GM18519 (cell line): ENCODE measurements at regions not wholly inside any gene's neighbourhood (a gene's known extent, or its start where the extent isn't known, plus 50 kb on each side); places are given as distances from the start of the nearest gene placed in this dataset.
"Not testable (repeated sequence)": the region's sequence is repeated elsewhere in the genome, so short reads cannot be mapped to it uniquely, and the experiment has no call there.

Experiments
- ATAC-seq: cut with Tn5 transposase; IDR thresholded peaks from one replicate; pipeline ENCODE4 v1.9.1; 2021; ENCODE audit warnings: mild to moderate bottlenecking, moderate library complexity; ENCODE audit not compliant: unreplicated experiment, low FRiP score

DNA sequence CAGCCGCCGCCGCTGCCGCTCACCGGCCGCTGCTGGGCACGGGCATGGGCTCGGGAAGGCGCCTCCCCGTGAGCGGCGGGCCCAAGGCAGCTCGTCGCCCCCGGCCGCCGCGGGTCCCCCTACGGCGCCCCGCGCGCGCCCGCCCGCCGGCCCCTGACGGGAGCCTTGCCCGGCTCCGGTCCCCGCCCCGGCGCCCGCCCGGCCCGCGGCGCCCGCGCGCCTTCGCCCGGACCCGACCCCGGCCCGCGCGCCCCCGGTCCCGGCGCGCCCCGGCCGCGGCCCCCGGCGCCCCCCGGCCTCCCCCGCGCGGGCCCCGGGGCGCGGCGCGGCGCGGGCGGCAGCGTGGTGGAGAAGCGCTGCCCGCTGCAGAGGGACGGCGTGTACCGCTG is 177.7 kb downstream of the OR4M2 start:
- ATAC-seq = no peak

GRCh38 chr15:22258398-22259150 is 178.2 kb downstream of the OR4M2 start:
- no peak for ATAC-seq

GRCh38 chr15:22259151-22259750 is 178.9 kb downstream of the OR4M2 start:
- ATAC-seq = not testable (repeated sequence)

- no peak for ATAC-seq
Observed at GRCh38 chr15:22259881-22260421, 179.6 kb downstream of the OR4M2 start.

DNA sequence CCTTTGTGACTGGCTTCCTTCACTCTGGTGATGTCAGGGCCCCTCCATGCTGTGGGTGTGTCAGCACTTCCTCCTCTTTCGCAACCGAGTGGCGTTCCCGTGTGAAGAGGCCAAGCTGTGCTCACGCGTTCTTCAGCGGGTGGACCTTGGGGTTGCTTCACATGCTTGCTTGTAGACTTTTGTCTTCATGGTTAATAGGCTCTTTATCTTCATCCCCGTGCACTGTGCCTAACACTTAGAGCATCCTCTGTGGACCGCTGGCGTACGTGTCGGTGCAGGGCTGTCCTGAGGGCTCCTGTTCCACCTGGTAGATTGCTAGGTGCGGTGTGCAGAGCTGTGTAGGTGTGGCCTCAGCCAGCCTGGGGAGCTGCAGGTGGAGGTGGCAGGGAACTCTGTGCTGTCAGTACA is 182.3 kb downstream of the OR4M2 start:
- no peak for ATAC-seq

DNA sequence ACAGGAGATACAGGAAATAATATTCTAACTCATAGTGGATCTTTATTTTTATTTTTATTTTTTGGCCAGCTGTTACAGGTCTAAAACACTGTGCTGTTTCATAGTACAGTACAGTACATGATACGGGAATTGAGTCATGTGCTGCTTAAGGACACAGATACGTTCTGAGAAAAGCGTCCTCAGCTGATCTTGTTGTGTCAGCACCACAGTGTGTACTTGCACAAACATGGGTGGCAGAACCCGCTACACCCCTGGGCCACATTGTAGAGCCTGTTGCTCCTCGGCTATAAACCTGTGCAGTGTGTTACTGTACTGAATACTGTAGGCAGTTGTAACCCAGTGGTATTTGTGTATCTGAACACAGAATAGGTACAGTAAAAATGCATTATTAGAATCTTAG is 183.4 kb downstream of the OR4M2 start:
- ATAC-seq = no peak

GRCh38 chr15:22264272-22264671 is 183.9 kb downstream of the OR4M2 start:
- ATAC-seq = not testable (repeated sequence)

- no peak for ATAC-seq
Observed at GRCh38 chr15:22265056-22265945, 185.0 kb downstream of the OR4M2 start.

DNA sequence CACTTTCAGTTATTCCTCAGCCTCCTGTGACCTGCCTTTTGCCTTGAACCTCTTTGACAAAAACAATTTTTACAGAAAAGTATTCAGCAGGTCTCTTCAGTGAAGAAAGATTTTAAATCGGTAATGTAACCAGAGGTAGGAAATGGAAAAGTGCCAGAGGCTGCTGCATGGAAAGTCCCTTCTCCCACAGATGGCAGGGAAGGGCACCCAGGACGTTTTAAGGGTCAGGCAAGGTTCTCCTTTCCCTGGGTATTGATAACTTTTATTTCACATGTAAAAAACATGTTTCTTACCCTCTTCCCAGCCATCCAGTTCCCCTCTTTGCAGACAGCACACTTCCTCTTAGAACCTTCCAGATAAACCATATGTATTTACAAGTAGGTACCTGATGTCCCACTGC is 185.6 kb downstream of the OR4M2 start:
- no peak for ATAC-seq

- ATAC-seq = no peak
Observed at GRCh38 chr15:22267761-22268160, 187.4 kb downstream of the OR4M2 start.

DNA sequence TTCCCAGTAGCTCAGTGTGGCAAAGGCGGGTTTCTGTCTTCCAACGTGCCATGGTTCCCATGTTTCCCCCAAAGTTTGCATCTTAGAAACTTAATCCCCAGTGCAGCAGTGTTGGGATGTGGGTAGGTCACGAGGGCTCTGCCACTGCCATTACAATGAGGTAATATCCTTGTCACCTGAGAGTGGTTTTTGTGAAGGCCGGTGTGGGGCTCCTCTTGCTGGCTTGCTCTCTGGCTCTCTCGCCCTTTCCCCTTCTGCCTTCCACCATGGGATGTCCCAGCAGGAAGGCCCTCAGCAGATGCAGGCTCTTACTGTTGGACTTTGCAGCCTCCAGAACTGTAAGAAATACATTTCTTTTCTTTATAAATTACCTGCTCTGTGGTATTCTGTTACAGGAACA is 187.9 kb downstream of the OR4M2 start:
- ATAC-seq = not testable (repeated sequence)

GRCh38 chr15:22268654-22269053 is 188.3 kb downstream of the OR4M2 start:
- not testable (repeated sequence) for ATAC-seq

DNA sequence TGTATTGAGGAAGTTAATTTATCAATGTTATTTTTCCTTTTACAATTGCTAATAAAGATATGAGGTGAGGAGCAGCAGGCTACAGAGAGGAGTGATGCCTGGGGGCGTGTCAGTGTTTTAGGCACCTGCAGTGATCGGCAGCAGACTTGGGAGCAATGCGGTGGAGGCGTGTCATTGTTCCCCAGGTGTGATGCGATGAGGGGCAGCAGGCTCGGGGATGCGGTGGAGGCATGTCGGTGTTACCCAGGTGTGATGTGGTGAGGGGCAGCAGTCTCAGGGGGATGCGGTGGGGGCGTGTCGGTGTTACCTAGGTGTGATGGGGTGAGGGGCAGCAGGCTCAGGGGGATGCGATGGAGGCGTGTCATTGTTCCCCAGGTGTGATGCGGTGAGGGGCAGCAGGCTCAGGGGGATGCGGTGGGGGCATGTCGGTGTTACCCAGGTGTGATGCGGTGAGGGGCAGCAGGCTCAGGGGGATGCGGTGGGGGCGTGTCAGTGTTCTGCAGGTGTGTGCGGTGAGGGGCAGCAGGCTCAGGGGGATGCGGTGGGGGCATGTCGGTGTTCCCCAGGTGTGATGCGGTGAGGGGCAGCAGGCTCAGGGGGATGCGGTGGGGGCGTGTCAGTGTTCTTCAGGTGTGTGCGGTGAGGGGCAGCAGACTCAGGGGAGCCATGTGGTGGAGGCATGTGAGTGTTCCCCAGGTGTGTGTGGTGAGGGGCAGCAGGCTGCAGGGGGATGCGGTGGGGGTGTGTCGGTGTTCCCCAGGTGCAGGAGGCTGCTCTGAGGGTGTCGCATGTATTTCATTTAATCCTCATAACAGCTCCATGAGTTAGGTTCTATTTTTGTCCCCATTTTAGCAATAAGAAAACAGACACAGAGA is 186.2 kb upstream of the GOLGA6L22 start:
- ATAC-seq = not testable (repeated sequence)

DNA sequence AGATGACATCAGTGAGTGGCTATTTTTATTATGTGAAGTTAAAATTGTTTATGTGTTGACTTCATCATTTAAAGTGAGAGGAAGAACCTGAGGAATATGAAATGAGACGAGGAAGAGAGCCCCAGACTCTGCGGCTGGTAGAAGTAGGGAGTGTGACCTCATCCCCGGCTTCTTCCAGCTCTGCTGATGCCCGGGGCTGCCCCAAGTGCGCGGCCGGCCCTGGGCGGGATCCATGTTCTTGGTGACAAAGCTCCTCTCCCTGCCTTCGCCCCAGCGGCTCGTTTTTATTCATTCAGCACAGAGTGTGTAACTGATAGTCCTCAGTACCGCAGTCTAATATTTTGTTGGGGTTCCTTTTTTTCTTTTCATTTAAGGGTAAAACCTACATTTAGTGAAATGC is 185.5 kb upstream of the GOLGA6L22 start:
- ATAC-seq = not testable (repeated sequence)

- not testable (repeated sequence) for ATAC-seq
Observed at GRCh38 chr15:22274376-22274775, 184.3 kb upstream of the GOLGA6L22 start.

DNA sequence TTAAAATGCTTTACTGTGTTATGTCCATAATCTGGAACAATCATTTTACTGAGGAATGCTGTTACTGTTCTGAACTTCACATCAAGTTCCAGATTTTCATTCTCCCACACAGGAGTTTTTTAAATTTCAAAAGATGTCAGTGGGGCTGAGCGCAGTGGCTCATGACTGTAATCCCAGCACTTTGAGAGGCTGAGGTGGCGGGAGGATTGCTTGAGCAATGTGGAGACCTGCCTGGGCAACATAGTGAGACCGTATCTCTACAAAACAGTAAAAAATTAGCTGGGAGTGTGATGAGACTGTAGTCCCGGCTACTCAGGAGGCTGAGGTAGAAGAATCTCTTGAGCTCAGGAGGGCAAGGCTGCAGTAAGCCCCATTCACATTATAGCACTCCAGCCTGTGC is 177.9 kb upstream of the GOLGA6L22 start:
- ATAC-seq = not testable (repeated sequence)

GRCh38 chr15:22282794-22283533 is 175.7 kb upstream of the GOLGA6L22 start:
- not testable (repeated sequence) for ATAC-seq

- ATAC-seq = not testable (repeated sequence)
Observed at GRCh38 chr15:22284795-22285420, 173.8 kb upstream of the GOLGA6L22 start.

GRCh38 chr15:22291054-22291453 is 167.6 kb upstream of the GOLGA6L22 start:
- ATAC-seq = not testable (repeated sequence)
